ENCODE measurements at regions not wholly inside any gene's neighbourhood (a gene's known extent, or its start where the extent isn't known, plus 50 kb on each side); places are given as distances from the start of the nearest gene placed in this dataset.

DNA sequence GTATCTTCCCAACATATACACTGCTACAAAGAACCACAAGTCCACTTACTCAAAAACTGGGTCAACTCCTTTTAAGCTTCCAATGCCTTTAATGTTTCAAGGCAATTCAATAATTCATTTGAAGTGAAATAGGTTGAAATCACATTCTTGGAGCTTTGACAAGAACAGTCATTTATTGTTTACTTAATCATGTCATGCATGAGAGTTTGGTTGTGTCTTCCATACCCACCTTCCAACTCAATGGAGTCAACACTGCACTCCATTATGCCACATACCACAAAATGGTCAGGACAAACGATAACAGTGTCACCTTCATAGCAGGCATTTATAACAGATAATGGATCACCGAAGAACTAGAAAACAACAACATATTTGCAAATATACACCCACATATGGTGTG is 506.3 kb downstream of the UQCRFS1 start:
- TF ChIP-seq, protein P1, sequence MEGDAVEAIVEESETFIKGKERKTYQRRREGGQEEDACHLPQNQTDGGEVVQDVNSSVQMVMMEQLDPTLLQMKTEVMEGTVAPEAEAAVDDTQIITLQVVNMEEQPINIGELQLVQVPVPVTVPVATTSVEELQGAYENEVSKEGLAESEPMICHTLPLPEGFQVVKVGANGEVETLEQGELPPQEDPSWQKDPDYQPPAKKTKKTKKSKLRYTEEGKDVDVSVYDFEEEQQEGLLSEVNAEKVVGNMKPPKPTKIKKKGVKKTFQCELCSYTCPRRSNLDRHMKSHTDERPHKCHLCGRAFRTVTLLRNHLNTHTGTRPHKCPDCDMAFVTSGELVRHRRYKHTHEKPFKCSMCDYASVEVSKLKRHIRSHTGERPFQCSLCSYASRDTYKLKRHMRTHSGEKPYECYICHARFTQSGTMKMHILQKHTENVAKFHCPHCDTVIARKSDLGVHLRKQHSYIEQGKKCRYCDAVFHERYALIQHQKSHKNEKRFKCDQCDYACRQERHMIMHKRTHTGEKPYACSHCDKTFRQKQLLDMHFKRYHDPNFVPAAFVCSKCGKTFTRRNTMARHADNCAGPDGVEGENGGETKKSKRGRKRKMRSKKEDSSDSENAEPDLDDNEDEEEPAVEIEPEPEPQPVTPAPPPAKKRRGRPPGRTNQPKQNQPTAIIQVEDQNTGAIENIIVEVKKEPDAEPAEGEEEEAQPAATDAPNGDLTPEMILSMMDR (IDR thresholded peaks at IDR 0.05) = no peak
- TF ChIP-seq POLR2A (IDR thresholded peaks at IDR 0.05) (no peak), POLR2AphosphoS5 (IDR thresholded peaks at IDR 0.05) (no peak)
- Histone ChIP-seq H3K36me3 (no peaks in the 10 kb centered on the region), H3K27ac (no peak overlapping the region), H3K4me1 (no peaks in the 10 kb centered on the region), H3K4me3 (no peak overlapping the region), H3K9me3 (no peaks in the 10 kb centered on the region), H3K27me3 (no peaks in the 10 kb centered on the region)
- no peak for DNase-seq (ENCODE audit: low spot score in 2 of 2)
- intact Hi-C loops (cut with DNase I; ENCODE audit: low total_unique reads) = no loop called here

GRCh38 chr19:28705008-28705407 is 507.9 kb downstream of the UQCRFS1 start:
- H3K27ac ChIP-seq = no peak overlapping the region
- H3K4me1 ChIP-seq = no peaks in the 10 kb centered on the region
- no peak overlapping the region for H3K4me3 ChIP-seq
- TF ChIP-seq POLR2A (IDR thresholded peaks at IDR 0.05) = no peak
- H3K36me3 ChIP-seq = no peaks in the 10 kb centered on the region
- intact Hi-C loops (cut with DNase I; ENCODE audit: low total_unique reads) = no loop called here
- no peaks in the 10 kb centered on the region for H3K9me3 ChIP-seq
- H3K27me3 ChIP-seq = no peaks in the 10 kb centered on the region
- no peak for DNase-seq (ENCODE audit: low spot score in 2 of 2)

DNA sequence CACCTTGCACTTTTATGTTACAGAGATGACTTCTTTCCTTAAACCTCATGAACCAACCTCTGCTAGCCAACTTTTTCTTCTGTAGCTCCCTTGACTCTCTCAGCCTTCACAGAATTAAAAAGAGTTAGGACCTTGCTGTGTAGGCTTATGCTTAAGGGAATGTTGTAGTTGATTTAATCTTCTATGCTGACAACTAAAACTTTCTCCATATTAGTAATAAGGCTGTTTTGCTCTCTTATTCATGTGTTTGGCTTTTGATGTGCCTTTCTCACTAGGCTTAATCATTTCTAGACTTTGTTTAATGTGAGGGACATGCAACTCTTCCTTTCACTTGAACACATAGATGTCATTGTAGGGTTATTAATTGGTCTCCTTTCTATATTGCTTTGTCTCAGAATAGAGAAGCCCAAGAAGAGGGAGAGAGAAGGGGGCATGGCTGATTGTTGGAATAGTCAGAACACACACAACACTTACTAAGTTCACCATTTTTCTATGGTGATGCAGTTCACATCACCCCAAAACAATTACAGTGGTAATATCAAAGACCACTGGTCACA is 509.5 kb downstream of the UQCRFS1 start:
- H3K4me3 ChIP-seq = no peak overlapping the region
- H3K36me3 ChIP-seq = no peaks in the 10 kb centered on the region
- no peaks in the 10 kb centered on the region for H3K4me1 ChIP-seq
- no peaks in the 10 kb centered on the region for H3K27me3 ChIP-seq
- no peak for DNase-seq (ENCODE audit: low spot score in 2 of 2)
- H3K27ac ChIP-seq = no peak overlapping the region
- H3K9me3 ChIP-seq = no peaks in the 10 kb centered on the region
- no peak for TF ChIP-seq POLR2A (IDR thresholded peaks at IDR 0.05)
- intact Hi-C loops (cut with DNase I; ENCODE audit: low total_unique reads) = loop anchor here (5.0 kb wide), 1 partner anchor 516 kb away; no protein-coding TSS in a partner anchor

DNA sequence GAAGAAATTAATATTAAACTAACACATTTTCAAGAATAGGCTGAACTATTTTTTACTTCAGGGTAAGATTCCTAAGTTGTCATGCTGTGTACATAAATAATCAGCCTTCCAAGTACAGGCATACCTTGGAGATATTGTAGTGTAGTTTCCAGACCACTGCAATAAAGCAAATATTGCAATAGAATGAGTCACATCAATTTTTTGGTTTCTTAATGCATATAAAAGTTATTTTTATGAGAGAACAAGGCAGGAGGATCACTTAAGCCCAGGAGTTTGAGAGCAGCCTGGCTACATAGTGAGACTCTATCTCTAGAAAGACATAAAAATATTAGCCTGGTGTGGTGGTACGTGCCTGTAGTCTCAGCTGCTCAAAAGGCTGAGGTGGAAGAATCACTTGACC is 511.5 kb downstream of the UQCRFS1 start:
- intact Hi-C loops (cut with DNase I; ENCODE audit: low total_unique reads) = loop anchor here (5.0 kb wide), 1 partner anchor 514 kb away; no protein-coding TSS in a partner anchor
- Histone ChIP-seq H3K27ac (no peak overlapping the region), H3K9me3 (no peaks in the 10 kb centered on the region), H3K27me3 (no peaks in the 10 kb centered on the region), H3K36me3 (no peaks in the 10 kb centered on the region), H3K4me1 (no peaks in the 10 kb centered on the region), H3K4me3 (no peak overlapping the region)
- no peak for DNase-seq (ENCODE audit: low spot score in 2 of 2)
- TF ChIP-seq POLR2AphosphoS5 (IDR thresholded peaks at IDR 0.05) (no peak), POLR2A (IDR thresholded peaks at IDR 0.05) (no peak)
- TF ChIP-seq, protein P1 (IDR thresholded peaks at IDR 0.05) = no peak

GRCh38 chr19:28700176-28700575 is 512.8 kb downstream of the UQCRFS1 start:
- Histone ChIP-seq H3K4me3 (no peak overlapping the region), H3K36me3 (no peaks in the 10 kb centered on the region), H3K4me1 (no peaks in the 10 kb centered on the region), H3K27me3 (no peaks in the 10 kb centered on the region), H3K27ac (no peak overlapping the region), H3K9me3 (no peaks in the 10 kb centered on the region)
- TF ChIP-seq, protein P1 (IDR thresholded peaks at IDR 0.05) = no peak
- TF ChIP-seq POLR2A (IDR thresholded peaks at IDR 0.05) (no peak), POLR2AphosphoS5 (IDR thresholded peaks at IDR 0.05) (no peak)
- intact Hi-C loops (cut with DNase I; ENCODE audit: low total_unique reads) = loop anchor here (5.0 kb wide), 1 partner anchor 513 kb away; no protein-coding TSS in a partner anchor
- DNase-seq (ENCODE audit: low spot score in 2 of 2) = no peak

DNA sequence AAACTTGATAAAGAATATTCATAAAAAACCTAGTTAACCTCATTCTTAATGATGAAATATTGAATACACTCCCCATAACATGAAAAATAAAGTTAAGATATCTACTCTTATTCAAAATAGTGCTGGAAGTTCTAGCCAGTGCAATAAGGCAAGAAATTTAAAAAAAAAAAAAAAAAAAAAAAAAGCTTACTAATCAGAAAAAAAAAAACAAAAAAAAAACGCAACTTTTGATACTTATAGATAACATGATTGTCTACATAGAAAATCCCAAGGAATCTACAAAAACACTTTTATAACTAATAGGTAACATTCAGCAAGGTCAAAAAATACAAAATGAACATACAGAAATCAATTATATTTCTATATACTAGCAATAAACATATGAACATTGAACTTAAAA is 515.6 kb downstream of the UQCRFS1 start:
- TF ChIP-seq, protein P1 (IDR thresholded peaks at IDR 0.05) = no peak
- TF ChIP-seq POLR2AphosphoS5 (IDR thresholded peaks at IDR 0.05) = no peak
- Histone ChIP-seq H3K4me1 (no peaks in the 10 kb centered on the region), H3K27ac (no peak overlapping the region), H3K9me3 (no peaks in the 10 kb centered on the region), H3K36me3 (no peaks in the 10 kb centered on the region), H3K4me3 (no peak overlapping the region), H3K27me3 (peaks cover 0 to 5% of the 10 kb centered on the region in 2 donors)
- DNase-seq (ENCODE audit: low spot score in 2 of 2) = no peak
- intact Hi-C loops (cut with DNase I; ENCODE audit: low total_unique reads) = no loop called here
